Ovary (tissue), 7 donors: ENCODE measurements at regions not wholly inside any gene's neighbourhood (a gene's known extent, or its start where the extent isn't known, plus 50 kb on each side); places are given as distances from the start of the nearest gene placed in this dataset.
"Not testable (repeated sequence)": the region's sequence is repeated elsewhere in the genome, so short reads cannot be mapped to it uniquely, and the experiment has no call there.

Source experiments
- DNase-seq, 5 donors: peaks; one replicate each; pipeline ENCODE4 v3.0.0-alpha.2; 2019 to 2020
- H3K27ac ChIP-seq, 2 donors: fragments of 200-600 bp; one replicate each; pipeline versions ENCODE4 v1.5.1 to v1.8.0; 2019 to 2022
- H3K27me3 ChIP-seq: fragments of 200-600 bp; one replicate; pipeline ENCODE4 v1.8.0; 2022
- H3K36me3 ChIP-seq: fragments of 200-600 bp; sonication (generic); one replicate; pipeline ENCODE4 v1.5.1; 2019
- H3K4me1 ChIP-seq: one replicate; pipeline ENCODE4 v1.8.1; 2013; ENCODE audit warnings: mild to moderate bottlenecking, moderate library complexity; ENCODE audit not compliant: insufficient read depth
- H3K4me3 ChIP-seq: fragments of 200-600 bp; sonication (generic); one replicate; pipeline ENCODE4 v1.5.1; 2017
- H3K9me3 ChIP-seq, 2 donors: fragments of 200-600 bp in 1 of 2; sonication (generic) in 1 of 2; one replicate each; pipeline versions ENCODE4 v1.5.1 to v1.8.1; 2013 to 2019; ENCODE audit warnings: mild to moderate bottlenecking in 1 of 2, moderate library complexity in 1 of 2
- EP300 ChIP-seq: sonication (generic); formaldehyde crosslinking; IDR thresholded peaks from one replicate; pipeline ENCODE4 v1.6.1; 2017; ENCODE audit warnings: antibody characterized with exemption
- POLR2A ChIP-seq: fragments of 450-650 bp; IDR thresholded peaks from one replicate; pipeline ENCODE4 v1.6.1; 2017; ENCODE audit warnings: antibody characterized with exemption, mild to moderate bottlenecking, moderate library complexity
- WGBS, 3 donors: extraction: QIAGEN DNeasy Blood & Tissue Kit in 1 of 3; methylation state at CpG; one replicate each; pipeline versions ENCODE4 v1.1.5 to v1.1.7; 2013 to 2017; 5-methylcytosine and 5-hydroxymethylcytosine counted together
- intact Hi-C, 4 donors: fragments of 100-400 bp; cut with DNase I; formaldehyde crosslinking; loops; one replicate each; pipeline versions ENCODE4 v1.11.0 to v1.15.1; 2022 to 2023
- TF ChIP-seq, protein P1 (sequence below), 3 donors: fragments of 450-650 bp in 2 of 3; fragments of 200-600 bp in 1 of 3; IDR thresholded peaks; one replicate each; pipeline versions ENCODE4 v1.5.1 to v1.8.0; 2016 to 2022; ENCODE audit warnings: antibody characterized with exemption in 3 of 3, mild to moderate bottlenecking in 1 of 3
- donor health status: DM: no; HTN: no; CAD: no; lungs with moderate emphysema.
- donor health status: DM: no; HTN: no; CAD: no.
- donor health status: Bipolar disorder and iron deficiency.
- donor health status: DM: no; HTN: no; CAD: no.
- donor health status: DM: yes; HTN: yes; CAD: no.

DNA sequence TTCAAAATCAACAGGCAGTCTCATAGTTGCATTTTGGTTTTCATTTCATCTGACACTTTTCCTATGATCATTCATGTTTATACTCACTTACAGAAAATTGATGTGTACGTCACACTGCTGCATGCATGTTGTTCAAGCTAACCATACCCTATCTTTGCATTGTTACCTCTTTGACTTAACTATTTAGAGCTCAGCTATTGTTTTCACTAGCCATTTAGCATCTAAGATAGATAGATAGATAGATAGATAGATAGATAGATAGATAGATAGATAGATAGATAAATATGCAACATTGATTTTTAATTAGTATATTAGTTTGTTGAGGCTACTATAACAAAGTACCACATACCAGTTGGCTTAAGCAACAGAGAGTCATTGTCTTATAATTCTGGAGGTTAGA is 649.5 kb upstream of the KCND2 start:
- Histone ChIP-seq H3K9me3 (no peaks in the 10 kb centered on the region), H3K4me1 (no peaks in the 10 kb centered on the region), H3K4me3 (no peak overlapping the region), H3K36me3 (no peaks in the 10 kb centered on the region), H3K27me3 (no peaks in the 10 kb centered on the region), H3K27ac (no peak overlapping the region)
- 83 to 89% (median 85%) methylated on average over 1 of the region's 1 CpG for WGBS, 3 donors
- TF ChIP-seq, protein P1, sequence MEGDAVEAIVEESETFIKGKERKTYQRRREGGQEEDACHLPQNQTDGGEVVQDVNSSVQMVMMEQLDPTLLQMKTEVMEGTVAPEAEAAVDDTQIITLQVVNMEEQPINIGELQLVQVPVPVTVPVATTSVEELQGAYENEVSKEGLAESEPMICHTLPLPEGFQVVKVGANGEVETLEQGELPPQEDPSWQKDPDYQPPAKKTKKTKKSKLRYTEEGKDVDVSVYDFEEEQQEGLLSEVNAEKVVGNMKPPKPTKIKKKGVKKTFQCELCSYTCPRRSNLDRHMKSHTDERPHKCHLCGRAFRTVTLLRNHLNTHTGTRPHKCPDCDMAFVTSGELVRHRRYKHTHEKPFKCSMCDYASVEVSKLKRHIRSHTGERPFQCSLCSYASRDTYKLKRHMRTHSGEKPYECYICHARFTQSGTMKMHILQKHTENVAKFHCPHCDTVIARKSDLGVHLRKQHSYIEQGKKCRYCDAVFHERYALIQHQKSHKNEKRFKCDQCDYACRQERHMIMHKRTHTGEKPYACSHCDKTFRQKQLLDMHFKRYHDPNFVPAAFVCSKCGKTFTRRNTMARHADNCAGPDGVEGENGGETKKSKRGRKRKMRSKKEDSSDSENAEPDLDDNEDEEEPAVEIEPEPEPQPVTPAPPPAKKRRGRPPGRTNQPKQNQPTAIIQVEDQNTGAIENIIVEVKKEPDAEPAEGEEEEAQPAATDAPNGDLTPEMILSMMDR (IDR thresholded peaks at IDR 0.05), result no peak
- TF ChIP-seq POLR2A, result no peak
- TF ChIP-seq EP300, result no peak
- DNase-seq, result no peak
- intact Hi-C loops, result no loop called here

DNA sequence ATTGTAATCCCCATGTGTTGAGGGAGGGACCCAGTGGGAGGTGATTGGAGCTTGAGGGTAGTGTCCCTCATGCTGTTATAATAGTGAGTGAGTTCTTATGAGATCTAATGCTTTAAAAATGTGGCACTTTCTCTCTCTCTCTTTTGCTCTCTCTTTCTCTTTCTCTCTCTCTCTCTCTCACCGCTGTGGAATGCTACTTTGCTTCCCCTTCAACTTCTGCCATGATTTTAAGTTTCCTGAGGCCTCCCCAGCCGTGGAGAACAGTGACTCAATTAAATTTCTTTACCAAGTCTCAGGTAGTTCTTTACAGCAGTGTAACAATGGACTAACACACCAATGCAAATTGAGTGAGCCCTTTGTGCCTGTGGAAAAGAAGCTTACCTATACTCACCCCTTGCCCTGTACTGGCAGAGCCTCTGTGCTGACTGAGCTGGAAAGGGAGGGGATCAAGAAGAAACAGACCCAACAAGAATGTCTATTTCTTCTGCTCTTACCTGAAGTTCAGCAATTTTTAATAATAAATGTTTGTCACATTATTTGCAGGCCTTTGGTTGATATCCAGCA is 642.5 kb upstream of the KCND2 start:
- Histone ChIP-seq H3K4me3 (no peak overlapping the region), H3K27ac (no peak overlapping the region), H3K9me3 (no peaks in the 10 kb centered on the region), H3K36me3 (no peaks in the 10 kb centered on the region), H3K4me1 (no peaks in the 10 kb centered on the region), H3K27me3 (no peaks in the 10 kb centered on the region)
- 79 to 83% (median 81%) methylated on average over 2 of the region's 2 CpGs for WGBS, 3 donors
- DNase-seq, result no peak
- intact Hi-C loops, result no loop called here
- no peak for TF ChIP-seq POLR2A
- TF ChIP-seq, protein P1 (IDR thresholded peaks at IDR 0.05), result no peak
- no peak for TF ChIP-seq EP300

DNA sequence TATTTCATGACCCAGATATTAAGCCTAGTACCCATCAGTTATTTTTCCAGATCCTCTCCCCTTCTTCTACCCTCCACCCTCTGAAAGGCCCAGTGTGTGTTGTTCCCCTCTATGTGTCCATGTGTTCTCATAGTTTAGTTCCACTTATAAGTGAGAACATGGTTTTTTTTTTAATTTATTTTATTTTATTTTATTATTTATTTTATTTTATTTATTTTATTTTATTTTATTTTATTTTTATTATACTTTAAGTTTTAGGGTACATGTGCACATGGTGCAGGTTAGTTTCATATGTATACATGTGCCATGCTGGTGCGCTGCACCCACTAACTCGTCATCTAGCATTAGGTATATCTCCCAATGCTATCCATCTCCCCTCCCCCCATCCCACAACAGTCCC is 639.2 kb upstream of the KCND2 start:
- intact Hi-C loops, DNase-seq, H3K4me1 ChIP-seq, H3K27me3 ChIP-seq, H3K27ac ChIP-seq, H3K9me3 ChIP-seq, H3K36me3 ChIP-seq, H3K4me3 ChIP-seq: not testable (repeated sequence)
- 94 to 98% (median 94%) methylated on average over 2 of the region's 2 CpGs for WGBS, 3 donors

DNA sequence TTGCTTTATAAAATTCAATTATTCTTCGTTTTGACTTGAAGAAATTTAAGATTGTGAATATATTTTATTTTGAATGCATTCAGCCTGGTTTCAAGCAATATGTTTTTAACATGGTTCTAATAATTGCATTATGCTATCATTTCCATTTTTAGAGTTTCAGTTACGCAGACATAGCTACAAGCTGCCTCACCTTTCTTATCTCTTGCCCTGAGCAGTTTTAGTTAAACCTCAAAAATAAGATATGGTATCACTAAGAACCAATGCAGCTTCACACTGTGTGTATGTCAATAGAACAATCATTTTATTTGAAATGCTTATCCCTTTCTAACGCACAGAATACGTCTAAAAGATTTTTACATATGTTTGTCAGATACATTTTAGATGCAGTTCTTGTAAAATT is 632.6 kb upstream of the KCND2 start:
- H3K27me3 ChIP-seq, result no peaks in the 10 kb centered on the region
- intact Hi-C loops, result no loop called here
- H3K4me3 ChIP-seq, result no peak overlapping the region
- no peak for DNase-seq
- no peak overlapping the region for H3K27ac ChIP-seq
- no peaks in the 10 kb centered on the region for H3K36me3 ChIP-seq
- H3K4me1 ChIP-seq, result no peaks in the 10 kb centered on the region
- 81 to 85% (median 82%) methylated on average over 4 of the region's 4 CpGs for WGBS, 3 donors
- TF ChIP-seq POLR2A (no peak), EP300 (no peak)
- TF ChIP-seq, protein P1 (IDR thresholded peaks at IDR 0.05), result no peak
- no peaks in the 10 kb centered on the region for H3K9me3 ChIP-seq

DNA sequence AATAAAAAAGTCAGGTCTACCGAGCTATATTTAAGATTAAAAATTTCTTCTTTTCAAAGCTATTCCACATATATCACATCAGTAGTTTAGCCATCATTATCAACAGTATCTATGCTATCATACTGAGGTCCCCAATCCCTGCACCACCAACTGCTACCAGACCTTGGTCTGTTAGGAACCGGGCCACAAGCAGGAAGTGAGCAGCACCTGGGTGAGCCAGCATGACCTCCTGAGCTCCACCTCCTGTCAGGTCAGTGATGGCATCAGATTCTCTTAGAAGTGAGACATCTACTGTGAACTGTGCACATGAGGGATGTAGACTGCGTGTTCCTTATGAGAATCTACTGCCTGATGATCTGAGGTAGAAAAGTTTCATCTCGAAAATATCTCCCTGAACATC is 632.1 kb upstream of the KCND2 start:
- H3K27ac ChIP-seq, result no peak overlapping the region
- no peak for DNase-seq
- H3K4me1 ChIP-seq, result no peaks in the 10 kb centered on the region
- intact Hi-C loops, result no loop called here
- 80 to 85% (median 82%) methylated on average over 4 of the region's 4 CpGs for WGBS, 3 donors
- no peaks in the 10 kb centered on the region for H3K27me3 ChIP-seq
- TF ChIP-seq, protein P1 (IDR thresholded peaks at IDR 0.05), result no peak
- TF ChIP-seq EP300 (no peak), POLR2A (no peak)
- H3K4me3 ChIP-seq, result no peak overlapping the region
- no peaks in the 10 kb centered on the region for H3K9me3 ChIP-seq
- no peaks in the 10 kb centered on the region for H3K36me3 ChIP-seq
